ENCODE measurements at regions not wholly inside any gene's neighbourhood (a gene's known extent, or its start where the extent isn't known, plus 50 kb on each side); places are given as distances from the start of the nearest gene placed in this dataset.

DNA sequence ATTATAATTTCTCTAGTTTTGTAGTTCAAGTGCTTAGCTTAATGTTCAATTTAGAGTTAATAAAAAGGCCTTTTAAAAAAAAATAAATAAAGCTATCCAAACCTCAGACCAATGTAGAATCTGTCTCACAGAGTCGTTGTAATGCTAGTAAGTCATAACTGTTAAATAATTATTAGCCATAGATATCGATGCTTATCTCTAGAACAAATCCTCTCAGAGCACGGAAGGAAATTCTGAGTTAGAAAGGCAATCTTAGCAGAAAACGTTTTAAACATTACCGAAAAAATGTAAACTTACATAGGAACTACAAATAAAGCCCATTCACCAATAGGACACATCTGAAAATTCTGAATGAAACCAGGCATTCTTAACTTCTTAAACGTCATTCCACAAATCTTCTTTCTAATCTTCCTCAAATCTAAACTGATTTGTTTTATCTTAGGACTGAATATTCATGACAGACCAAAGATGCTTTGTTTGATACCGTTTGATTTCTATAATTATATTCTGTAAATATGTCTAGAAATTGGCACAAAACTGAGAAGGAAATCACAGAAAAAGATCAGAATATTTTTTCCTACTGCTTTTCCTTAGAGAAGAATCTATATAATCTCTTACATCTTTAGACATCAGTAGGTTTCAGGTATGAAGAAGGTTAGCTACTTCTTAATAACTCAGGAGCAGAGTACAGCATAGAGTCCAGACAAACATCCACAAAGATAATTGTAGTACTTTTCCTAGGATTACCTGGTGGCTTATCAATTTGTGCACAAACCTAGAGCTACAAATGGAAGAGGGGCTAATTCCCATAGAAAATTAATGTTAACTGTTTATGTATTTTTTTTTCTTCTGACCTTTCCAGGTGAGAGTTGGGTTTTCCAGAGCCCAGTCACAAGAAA is 140.7 kb downstream of the BTC start:
- no peak for ATAC-seq
- no peak for TF ChIP-seq OSR1 (CRISPR knock-in tag; IDR thresholded peaks at IDR 0.05)
- TF ChIP-seq ZFP3 (CRISPR knock-in tag; IDR thresholded peaks at IDR 0.05): no peak

DNA sequence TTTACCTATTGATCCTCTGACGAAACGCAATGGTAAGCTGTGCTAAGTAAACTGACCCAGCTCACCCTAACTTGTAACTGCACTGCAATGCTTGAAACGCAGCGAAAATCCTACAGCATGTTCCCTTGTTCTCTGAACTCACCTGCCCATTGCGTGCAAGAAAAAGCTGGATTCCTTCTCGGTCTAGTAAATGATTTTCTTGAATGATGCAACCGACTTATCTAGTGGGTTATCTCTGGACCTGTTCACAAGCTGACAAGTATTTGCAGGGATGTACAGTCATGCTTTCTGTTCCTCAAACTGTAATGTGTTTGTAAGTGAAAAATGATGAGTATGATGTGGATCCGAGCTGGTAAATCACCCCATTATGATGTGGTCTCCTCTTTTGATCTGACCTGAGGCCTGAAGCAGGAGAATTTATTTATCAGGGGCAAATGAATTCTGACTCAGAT is 140.1 kb downstream of the BTC start:
- ATAC-seq: peak; percentile 45; the same call in 2 of the 3 replicates
- no peak for TF ChIP-seq ESRRG (CRISPR knock-in tag; IDR thresholded peaks at IDR 0.05)
- TF ChIP-seq, protein P1, sequence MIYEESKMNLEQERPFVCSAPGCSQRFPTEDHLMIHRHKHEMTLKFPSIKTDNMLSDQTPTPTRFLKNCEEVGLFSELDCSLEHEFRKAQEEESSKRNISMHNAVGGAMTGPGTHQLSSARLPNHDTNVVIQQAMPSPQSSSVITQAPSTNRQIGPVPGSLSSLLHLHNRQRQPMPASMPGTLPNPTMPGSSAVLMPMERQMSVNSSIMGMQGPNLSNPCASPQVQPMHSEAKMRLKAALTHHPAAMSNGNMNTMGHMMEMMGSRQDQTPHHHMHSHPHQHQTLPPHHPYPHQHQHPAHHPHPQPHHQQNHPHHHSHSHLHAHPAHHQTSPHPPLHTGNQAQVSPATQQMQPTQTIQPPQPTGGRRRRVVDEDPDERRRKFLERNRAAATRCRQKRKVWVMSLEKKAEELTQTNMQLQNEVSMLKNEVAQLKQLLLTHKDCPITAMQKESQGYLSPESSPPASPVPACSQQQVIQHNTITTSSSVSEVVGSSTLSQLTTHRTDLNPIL (CRISPR knock-in tag; IDR thresholded peaks at IDR 0.05; ENCODE audit: low read depth): no peak
- TF ChIP-seq ARNTL (CRISPR knock-in tag; IDR thresholded peaks at IDR 0.05; ENCODE audit: borderline replicate concordance, low read depth): no peak
- TF ChIP-seq OSR1 (CRISPR knock-in tag; IDR thresholded peaks at IDR 0.05): no peak
- TF ChIP-seq TCF4 (CRISPR knock-in tag; IDR thresholded peaks at IDR 0.05; ENCODE audit: borderline replicate concordance): no peak

DNA sequence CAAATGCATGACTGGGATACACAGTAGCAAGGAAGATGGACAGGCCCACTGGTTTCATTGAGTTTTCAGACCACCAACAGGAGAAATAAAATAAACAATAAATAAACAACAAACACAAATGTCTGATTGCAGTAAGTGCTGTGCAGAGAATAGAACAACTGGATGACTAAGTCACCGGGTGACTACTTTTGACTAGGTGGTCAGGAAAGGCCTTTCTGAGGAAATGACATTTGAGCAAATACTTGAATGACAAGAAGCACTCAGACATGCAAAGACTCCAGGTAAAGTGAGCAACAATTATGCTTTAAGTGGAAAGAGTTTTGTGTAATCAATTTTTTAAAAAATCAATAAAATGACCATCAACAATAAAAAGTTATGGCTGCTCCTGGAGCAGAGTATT is 137.7 kb downstream of the BTC start:
- no peak for ATAC-seq
- TF ChIP-seq BACH2 (CRISPR knock-in tag; IDR thresholded peaks at IDR 0.05; ENCODE audit: borderline replicate concordance) (no peak), ZNF8 (CRISPR knock-in tag; IDR thresholded peaks at IDR 0.05) (no peak), ARNTL (CRISPR knock-in tag; IDR thresholded peaks at IDR 0.05; ENCODE audit: borderline replicate concordance, low read depth) (no peak), ESRRG (CRISPR knock-in tag; IDR thresholded peaks at IDR 0.05) (no peak), ZFP3 (CRISPR knock-in tag; IDR thresholded peaks at IDR 0.05) (no peak), ISL1 (CRISPR knock-in tag; IDR thresholded peaks at IDR 0.05) (no peak), ZNF565 (CRISPR knock-in tag; conservative IDR thresholded peaks at IDR 0.05; ENCODE audit: low read depth) (no peak), ZNF70 (CRISPR knock-in tag; IDR thresholded peaks at IDR 0.05) (no peak), PPARA (CRISPR knock-in tag; IDR thresholded peaks at IDR 0.05; ENCODE audit: borderline replicate concordance) (no peak), RARB (CRISPR knock-in tag; IDR thresholded peaks at IDR 0.05) (no peak), ZFP30 (CRISPR knock-in tag; IDR thresholded peaks at IDR 0.05) (no peak), TCF4 (CRISPR knock-in tag; IDR thresholded peaks at IDR 0.05; ENCODE audit: borderline replicate concordance) (no peak), CSDC2 (CRISPR knock-in tag; IDR thresholded peaks at IDR 0.05) (no peak), TOX (CRISPR knock-in tag; IDR thresholded peaks at IDR 0.05; ENCODE audit: borderline replicate concordance) (no peak), SNAI2 (CRISPR knock-in tag; IDR thresholded peaks at IDR 0.05) (no peak)
- TF ChIP-seq, protein P2, sequence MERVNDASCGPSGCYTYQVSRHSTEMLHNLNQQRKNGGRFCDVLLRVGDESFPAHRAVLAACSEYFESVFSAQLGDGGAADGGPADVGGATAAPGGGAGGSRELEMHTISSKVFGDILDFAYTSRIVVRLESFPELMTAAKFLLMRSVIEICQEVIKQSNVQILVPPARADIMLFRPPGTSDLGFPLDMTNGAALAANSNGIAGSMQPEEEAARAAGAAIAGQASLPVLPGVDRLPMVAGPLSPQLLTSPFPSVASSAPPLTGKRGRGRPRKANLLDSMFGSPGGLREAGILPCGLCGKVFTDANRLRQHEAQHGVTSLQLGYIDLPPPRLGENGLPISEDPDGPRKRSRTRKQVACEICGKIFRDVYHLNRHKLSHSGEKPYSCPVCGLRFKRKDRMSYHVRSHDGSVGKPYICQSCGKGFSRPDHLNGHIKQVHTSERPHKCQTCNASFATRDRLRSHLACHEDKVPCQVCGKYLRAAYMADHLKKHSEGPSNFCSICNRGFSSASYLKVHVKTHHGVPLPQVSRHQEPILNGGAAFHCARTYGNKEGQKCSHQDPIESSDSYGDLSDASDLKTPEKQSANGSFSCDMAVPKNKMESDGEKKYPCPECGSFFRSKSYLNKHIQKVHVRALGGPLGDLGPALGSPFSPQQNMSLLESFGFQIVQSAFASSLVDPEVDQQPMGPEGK (CRISPR knock-in tag; IDR thresholded peaks at IDR 0.05; ENCODE audit: borderline replicate concordance): no peak
- TF ChIP-seq, protein P3, sequence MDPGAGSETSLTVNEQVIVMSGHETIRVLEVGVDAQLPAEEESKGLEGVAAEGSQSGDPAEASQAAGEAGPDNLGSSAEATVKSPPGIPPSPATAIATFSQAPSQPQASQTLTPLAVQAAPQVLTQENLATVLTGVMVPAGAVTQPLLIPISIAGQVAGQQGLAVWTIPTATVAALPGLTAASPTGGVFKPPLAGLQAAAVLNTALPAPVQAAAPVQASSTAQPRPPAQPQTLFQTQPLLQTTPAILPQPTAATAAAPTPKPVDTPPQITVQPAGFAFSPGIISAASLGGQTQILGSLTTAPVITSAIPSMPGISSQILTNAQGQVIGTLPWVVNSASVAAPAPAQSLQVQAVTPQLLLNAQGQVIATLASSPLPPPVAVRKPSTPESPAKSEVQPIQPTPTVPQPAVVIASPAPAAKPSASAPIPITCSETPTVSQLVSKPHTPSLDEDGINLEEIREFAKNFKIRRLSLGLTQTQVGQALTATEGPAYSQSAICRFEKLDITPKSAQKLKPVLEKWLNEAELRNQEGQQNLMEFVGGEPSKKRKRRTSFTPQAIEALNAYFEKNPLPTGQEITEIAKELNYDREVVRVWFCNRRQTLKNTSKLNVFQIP (CRISPR knock-in tag; IDR thresholded peaks at IDR 0.05; ENCODE audit: borderline replicate concordance, low read depth): no peak
- TF ChIP-seq, protein P1 (CRISPR knock-in tag; IDR thresholded peaks at IDR 0.05; ENCODE audit: low read depth): no peak
- TF ChIP-seq, protein P4, sequence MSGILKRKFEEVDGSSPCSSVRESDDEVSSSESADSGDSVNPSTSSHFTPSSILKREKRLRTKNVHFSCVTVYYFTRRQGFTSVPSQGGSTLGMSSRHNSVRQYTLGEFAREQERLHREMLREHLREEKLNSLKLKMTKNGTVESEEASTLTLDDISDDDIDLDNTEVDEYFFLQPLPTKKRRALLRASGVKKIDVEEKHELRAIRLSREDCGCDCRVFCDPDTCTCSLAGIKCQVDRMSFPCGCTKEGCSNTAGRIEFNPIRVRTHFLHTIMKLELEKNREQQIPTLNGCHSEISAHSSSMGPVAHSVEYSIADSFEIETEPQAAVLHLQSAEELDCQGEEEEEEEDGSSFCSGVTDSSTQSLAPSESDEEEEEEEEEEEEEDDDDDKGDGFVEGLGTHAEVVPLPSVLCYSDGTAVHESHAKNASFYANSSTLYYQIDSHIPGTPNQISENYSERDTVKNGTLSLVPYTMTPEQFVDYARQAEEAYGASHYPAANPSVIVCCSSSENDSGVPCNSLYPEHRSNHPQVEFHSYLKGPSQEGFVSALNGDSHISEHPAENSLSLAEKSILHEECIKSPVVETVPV (CRISPR knock-in tag; IDR thresholded peaks at IDR 0.05): no peak
- TF ChIP-seq, protein P5, sequence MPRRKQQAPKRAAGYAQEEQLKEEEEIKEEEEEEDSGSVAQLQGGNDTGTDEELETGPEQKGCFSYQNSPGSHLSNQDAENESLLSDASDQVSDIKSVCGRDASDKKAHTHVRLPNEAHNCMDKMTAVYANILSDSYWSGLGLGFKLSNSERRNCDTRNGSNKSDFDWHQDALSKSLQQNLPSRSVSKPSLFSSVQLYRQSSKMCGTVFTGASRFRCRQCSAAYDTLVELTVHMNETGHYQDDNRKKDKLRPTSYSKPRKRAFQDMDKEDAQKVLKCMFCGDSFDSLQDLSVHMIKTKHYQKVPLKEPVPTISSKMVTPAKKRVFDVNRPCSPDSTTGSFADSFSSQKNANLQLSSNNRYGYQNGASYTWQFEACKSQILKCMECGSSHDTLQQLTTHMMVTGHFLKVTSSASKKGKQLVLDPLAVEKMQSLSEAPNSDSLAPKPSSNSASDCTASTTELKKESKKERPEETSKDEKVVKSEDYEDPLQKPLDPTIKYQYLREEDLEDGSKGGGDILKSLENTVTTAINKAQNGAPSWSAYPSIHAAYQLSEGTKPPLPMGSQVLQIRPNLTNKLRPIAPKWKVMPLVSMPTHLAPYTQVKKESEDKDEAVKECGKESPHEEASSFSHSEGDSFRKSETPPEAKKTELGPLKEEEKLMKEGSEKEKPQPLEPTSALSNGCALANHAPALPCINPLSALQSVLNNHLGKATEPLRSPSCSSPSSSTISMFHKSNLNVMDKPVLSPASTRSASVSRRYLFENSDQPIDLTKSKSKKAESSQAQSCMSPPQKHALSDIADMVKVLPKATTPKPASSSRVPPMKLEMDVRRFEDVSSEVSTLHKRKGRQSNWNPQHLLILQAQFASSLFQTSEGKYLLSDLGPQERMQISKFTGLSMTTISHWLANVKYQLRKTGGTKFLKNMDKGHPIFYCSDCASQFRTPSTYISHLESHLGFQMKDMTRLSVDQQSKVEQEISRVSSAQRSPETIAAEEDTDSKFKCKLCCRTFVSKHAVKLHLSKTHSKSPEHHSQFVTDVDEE (CRISPR knock-in tag; IDR thresholded peaks at IDR 0.05): no peak

All from SK-N-SH treated with all-trans-retinoic acid at 6 μM for 48 hours (cell line).